ENCODE measurements at regions not wholly inside any gene's neighbourhood (a gene's known extent, or its start where the extent isn't known, plus 50 kb on each side); places are given as distances from the start of the nearest gene placed in this dataset.
"Not testable (repeated sequence)": the region's sequence is repeated elsewhere in the genome, so short reads cannot be mapped to it uniquely, and the experiment has no call there.

- not testable (repeated sequence) for DNase-seq (ENCODE audit: low read depth in 4 of 4, low spot score in 1 of 4)
Measured at GRCh38 chr16:88263681-88264287, 119.0 kb upstream of the ZNF469 start.

DNA sequence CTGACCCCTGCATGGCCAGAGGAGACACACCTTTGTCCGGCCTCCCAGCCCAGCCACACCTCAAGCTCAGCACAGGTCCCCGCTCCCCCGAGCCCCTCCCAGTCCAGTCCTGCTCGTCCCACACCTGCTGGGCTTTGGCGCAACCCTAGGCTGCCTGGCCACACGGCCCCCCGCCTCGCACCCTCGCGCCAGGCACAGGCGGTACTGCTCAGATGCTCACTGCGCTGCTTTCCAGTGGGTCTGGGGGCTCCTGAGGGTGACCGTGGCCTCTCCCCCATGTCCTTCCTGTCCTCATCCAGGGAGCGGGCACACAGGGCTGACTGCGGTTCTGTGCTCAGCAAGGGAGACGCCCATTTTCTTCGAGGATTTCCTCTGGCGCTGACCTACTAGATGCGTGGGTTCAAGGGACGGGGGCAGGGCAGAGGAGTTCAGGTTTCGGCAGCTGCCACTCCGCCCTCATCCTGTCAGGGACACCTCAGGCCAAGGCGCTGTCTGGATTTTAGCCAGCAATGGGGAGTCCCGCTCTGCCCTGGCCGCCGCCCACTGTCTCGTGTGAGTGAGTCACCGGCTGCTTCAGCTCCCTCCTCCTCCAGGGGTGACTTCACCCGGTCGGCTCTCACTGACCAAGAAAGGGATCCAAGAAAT, 118.0 kb upstream of the ZNF469 start:
- DNase-seq (ENCODE audit: low read depth in 4 of 4, low spot score in 1 of 4), result peak; percentile 7 to 42 (median 8)

- not testable (repeated sequence) for DNase-seq (ENCODE audit: low read depth in 4 of 4, low spot score in 1 of 4)
Measured at GRCh38 chr16:88265286-88265938, 117.3 kb upstream of the ZNF469 start.

- DNase-seq (ENCODE audit: low read depth in 4 of 4, low spot score in 1 of 4), result not testable (repeated sequence)
Measured at GRCh38 chr16:88266036-88266435, 116.7 kb upstream of the ZNF469 start.

GRCh38 chr16:88266935-88267551, 115.7 kb upstream of the ZNF469 start:
- not testable (repeated sequence) for DNase-seq (ENCODE audit: low read depth in 4 of 4, low spot score in 1 of 4)

- DNase-seq (ENCODE audit: low read depth in 4 of 4, low spot score in 1 of 4), result not testable (repeated sequence)
Measured at GRCh38 chr16:88268186-88268970, 114.4 kb upstream of the ZNF469 start.

DNA sequence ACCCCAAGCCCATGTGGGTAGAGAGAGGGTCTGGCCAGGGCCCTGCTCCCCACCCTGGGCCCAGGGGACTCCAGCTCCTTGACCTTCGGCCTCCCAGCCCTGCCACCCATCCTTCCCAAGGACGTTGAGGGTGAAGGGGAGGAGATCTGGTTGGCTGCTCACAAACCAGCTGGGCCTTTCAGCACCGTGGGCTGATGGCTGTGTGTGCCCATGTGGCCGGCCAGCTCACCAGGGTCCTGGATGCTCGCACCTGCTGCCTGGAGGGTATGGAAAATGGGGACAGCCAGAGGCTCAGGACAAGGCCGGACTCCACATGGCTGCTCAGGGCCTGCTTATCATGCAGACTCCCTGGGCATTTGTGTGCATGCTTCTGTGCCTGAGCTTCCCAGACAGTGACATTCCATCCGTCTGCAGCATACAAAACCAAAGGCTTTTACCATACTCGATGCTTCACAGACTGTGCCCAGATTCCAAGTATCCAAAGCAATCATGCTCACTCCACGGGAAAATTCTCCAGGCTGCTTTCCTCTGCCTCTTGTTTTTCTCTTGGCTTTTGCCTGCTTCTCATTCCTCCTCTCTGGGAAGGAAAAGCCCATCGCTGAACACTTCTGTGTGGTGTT, 112.5 kb upstream of the ZNF469 start:
- DNase-seq (ENCODE audit: low read depth in 4 of 4, low spot score in 1 of 4), result not testable (repeated sequence)

DNA sequence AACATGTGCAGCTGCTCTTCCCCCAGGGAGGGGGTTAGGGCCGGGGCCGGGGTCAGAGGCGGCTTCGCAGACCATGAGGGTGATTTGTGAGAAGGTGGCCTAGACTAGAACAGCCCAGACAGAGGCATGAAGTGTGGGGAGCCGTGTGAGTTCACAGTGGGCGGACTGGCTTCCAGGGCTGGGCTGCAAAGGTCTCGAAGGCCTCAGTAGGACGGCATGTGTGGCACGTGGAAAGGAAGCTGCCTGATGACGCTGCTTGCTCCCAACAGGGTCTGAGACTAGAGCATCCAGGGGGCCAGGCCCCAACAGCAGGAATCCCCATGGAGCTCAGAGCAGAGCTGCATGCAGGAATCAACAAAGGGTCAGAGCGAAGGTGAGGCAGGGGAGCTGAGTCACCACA, 111.5 kb upstream of the ZNF469 start:
- not testable (repeated sequence) for DNase-seq (ENCODE audit: low read depth in 4 of 4, low spot score in 1 of 4)

DNA sequence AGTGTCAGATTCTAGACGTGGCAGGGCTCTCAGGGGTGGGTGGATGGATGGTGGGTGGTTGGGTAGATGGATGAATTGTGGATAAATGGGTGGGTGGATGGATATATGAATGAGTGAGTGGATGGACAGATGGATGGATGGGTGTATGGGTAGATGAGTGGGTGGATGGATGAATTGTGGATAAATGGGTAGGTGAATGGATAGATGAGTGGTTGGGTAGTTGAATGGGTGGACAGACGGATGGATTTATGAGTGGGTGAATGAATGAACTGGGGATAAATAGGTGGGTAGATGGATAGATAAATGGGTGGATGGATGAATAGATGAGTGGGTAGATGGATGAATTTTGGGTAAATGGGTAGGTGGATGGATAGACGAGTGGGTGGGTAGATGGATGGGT, 111.0 kb upstream of the ZNF469 start:
- not testable (repeated sequence) for DNase-seq (ENCODE audit: low read depth in 4 of 4, low spot score in 1 of 4)

- not testable (repeated sequence) for DNase-seq (ENCODE audit: low read depth in 4 of 4, low spot score in 1 of 4)
Measured at GRCh38 chr16:88272437-88272836, 110.3 kb upstream of the ZNF469 start.

DNA sequence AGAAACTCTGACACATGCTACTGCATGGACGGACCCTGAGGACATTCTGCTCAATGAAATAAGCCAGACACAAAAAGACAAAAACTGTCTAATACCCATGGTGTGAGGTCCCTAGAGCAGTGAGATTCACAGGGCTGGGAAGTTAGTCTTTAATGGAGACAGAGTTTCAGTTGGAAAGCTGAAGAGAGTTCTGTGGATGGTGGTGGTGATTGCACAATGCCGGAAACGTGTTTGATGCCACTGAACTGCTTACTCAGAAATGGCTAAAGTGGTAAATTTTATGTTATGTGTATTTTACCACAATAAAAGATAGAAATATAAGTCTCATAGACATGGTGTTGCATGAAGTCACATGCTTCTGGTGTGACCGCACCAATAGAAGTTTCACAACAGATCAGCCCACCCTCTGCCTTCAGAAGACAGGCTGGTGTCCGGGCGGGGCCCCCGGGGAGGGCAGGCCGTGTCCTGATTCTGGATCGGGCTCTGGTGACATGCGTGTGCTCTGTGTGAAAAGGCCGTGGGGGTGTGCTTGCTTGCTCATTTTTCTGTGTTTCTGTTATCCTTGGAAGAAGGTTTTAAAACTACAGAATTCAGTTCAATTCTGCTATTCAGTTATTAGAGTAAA, 108.5 kb upstream of the ZNF469 start:
- not testable (repeated sequence) for DNase-seq (ENCODE audit: low read depth in 4 of 4, low spot score in 1 of 4)

DNA sequence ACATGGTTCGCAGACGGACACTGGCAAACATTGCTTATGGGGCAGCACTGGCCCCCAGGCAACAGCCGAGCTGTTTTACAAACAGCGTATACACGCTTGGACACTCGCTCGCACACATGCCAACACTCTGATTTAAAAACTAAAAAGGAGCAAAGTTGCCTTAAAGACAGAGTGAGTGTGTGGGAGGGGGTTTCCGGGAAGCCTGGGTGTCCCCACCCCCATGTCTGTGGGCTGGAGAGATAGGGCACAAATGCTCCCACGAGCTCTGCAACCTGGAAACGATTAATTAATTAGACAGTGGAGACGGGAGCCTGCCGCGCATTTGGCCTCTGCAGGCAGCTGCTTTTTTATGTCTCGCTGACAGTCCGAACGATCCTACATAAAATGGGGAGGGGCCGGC, 107.9 kb upstream of the ZNF469 start:
- DNase-seq (ENCODE audit: low read depth in 4 of 4, low spot score in 1 of 4), result no peak

DNA sequence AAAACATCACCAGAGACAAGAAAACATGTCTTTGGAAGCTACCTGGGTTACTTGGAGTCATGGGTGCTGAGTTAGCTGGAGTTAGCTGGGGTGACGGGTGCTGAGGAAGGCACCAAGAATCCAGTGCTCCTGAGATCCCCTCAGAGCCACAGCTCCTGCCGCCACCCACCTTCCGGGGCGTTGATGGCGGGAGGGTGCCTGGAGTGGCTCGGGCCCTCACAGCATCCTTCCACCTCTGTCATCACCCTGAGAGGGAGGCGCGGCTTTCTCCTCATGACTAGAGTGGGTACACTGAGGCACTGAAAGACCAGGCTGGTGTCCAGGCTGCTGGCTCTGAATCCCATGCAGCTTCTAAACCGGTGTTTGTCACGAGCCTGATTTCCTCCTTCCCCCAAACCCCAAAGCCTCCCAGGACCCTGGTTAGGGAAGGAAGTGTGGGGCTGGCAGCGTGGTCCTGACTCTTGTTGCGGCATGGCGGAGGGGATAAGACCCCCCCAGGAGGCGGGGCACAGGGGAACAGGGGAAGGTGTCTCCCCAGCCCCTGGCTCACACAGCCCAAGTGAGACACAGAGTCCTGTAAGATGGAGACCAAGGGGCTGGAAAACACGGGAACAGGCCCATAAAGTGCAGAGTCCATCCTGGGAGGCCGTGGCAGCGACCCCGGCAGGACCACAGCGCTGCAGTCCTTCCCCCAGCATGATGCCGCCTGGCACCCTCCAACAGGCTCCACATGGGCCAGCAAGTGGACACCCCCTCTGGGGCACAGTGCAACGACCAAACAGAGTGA, 107.2 kb upstream of the ZNF469 start:
- not testable (repeated sequence) for DNase-seq (ENCODE audit: low read depth in 4 of 4, low spot score in 1 of 4)

GRCh38 chr16:88276123-88276588, 106.6 kb upstream of the ZNF469 start:
- DNase-seq (ENCODE audit: low read depth in 4 of 4, low spot score in 1 of 4), result not testable (repeated sequence)

DNA sequence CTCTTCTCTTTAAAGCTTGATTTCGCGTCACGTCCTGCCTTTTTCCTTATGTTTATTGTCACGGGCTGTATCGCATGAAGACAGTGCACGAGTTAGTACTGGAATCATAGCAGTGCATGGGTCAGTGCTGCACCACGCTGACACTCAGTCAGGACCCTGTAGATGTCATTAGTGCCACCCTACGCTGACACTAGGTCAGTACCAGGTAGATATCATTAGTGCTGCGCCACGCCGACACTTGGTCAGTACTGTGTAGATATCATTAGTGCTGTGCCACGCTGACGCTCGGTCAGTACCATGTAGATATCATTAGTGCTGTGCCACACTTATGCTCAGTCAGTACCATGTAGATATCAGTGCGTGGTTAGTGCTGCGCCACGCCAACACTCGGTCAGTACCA, 106.2 kb upstream of the ZNF469 start:
- DNase-seq (ENCODE audit: low read depth in 4 of 4, low spot score in 1 of 4), result no peak

GRCh38 chr16:88279998-88280397, 102.8 kb upstream of the ZNF469 start:
- no peak for DNase-seq (ENCODE audit: low read depth in 4 of 4, low spot score in 1 of 4)

DNA sequence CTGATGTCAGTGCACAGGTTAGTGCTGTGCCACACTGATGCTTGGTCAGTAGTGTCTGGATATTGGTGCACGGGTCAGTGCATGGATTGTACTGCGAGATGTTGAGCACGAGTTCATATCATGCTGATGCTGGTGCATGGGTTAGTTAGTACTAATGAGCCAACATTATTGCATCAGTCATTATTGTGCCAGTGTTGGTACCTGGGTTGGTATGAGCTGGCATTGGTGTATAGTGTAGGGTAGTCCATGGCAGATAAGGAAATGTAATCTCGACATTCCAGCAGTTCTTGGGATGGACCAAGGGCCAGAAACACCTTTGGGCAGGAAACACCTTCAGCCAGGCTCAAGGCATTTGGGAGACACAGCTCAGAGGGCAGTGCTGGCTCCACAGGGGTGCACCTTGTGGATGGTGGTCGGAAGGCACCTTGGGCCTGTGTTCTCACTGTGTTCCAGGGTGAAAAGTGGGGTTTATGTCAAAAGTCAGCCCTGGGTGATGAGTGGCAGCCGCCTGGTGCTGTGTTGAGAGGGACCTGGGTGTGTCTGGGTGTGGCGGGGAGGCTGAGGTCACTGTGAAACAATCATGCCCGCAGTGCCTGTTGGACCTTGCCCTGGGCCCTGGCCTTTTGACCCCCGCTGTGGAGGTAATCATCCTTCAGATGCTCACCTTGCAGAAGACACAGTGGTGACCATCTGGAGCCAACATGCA, 100.7 kb upstream of the ZNF469 start:
- DNase-seq (ENCODE audit: low read depth in 4 of 4, low spot score in 1 of 4), result no peak

DNA sequence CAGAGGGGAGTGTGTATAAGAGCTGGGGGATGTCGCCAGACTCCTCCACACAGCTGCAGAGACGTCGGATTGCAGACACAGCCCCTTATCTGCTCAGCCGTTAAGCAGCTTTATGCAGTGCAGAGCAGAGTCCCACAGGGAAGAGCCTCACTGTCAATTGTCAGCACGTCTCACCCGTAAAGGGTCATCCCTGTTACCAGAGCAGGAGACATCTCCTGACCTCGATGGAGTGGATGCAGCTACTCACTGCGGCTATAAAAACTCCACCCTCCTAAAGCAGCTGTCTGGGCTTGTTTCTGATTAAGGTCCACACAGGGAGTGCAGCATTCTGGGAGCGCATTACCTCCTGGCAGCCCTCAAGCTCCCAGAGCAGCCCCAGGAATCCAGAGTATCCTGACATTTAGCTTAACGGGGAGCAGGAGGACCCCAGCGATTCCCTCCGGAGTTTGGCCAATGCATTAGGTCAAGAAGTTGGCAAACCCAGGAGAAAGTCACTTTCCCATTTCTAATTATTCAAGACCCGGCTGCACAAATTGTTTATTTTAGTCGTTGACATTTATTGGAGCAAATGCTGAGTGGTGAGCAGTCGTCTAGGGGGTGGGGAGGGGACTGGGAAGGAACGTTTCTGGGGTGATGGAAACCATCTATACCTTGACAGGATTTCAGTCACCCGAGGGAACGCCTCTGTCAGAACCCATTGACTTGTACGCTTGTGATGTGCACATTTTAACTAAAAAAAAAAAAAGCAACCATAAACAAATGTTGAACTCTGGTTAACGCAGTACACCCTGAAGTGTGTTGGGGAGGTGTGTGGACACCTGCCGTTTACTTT, 100.0 kb upstream of the ZNF469 start:
- no peak for DNase-seq (ENCODE audit: low read depth in 4 of 4, low spot score in 1 of 4)
